ENCODE measurements at regions not wholly inside any gene's neighbourhood (a gene's known extent, or its start where the extent isn't known, plus 50 kb on each side); places are given as distances from the start of the nearest gene placed in this dataset.

DNA sequence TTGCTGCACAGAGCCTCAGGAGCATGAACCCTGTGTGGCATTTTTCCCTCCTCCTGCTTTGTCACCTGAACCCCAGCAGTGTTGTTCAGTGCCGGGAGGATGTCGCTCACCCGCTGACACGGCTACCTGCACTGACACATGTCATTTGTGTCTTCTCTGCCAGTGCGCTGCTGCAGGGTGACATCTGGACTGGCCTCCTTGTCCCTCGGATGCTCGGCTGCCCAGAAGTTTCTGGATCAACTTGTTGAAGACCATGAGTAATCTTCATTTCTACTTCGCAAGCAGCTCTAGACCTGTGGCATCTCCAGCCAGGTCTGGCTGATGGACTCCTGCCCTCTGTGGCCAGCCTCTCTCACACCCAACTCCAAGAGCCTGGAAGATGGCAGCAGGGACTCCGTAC is 311.1 kb upstream of the C2CD4B start:
- TF ChIP-seq POLR2A (IDR thresholded peaks at IDR 0.05), result no peak
- TF ChIP-seq, protein P1, sequence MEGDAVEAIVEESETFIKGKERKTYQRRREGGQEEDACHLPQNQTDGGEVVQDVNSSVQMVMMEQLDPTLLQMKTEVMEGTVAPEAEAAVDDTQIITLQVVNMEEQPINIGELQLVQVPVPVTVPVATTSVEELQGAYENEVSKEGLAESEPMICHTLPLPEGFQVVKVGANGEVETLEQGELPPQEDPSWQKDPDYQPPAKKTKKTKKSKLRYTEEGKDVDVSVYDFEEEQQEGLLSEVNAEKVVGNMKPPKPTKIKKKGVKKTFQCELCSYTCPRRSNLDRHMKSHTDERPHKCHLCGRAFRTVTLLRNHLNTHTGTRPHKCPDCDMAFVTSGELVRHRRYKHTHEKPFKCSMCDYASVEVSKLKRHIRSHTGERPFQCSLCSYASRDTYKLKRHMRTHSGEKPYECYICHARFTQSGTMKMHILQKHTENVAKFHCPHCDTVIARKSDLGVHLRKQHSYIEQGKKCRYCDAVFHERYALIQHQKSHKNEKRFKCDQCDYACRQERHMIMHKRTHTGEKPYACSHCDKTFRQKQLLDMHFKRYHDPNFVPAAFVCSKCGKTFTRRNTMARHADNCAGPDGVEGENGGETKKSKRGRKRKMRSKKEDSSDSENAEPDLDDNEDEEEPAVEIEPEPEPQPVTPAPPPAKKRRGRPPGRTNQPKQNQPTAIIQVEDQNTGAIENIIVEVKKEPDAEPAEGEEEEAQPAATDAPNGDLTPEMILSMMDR (IDR thresholded peaks at IDR 0.05), result no peak
